ENCODE measurements at regions not wholly inside any gene's neighbourhood (a gene's known extent, or its start where the extent isn't known, plus 50 kb on each side); places are given as distances from the start of the nearest gene placed in this dataset.
A peak's percentile ranks its signal among the peaks of the same experiment; 100 is the strongest.

DNA sequence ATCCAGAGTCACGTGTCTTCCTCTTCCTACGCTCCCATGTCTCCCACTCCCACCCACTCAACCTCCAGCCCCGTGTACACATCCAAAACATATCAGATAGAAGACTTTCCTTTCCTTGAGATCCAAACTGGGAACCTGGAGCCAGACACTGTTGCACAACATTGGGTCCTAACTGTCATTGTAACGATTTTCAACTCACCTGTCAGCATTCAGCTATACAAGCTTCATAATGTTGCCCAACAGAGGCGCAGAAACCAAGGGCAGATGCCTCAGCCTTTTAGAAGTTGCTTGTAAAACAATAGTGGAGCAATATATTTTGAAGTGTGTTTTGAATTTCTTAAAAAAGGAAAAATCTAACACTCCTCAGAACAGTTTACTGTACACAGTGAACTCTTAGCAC lies 84.9 kb upstream of the GLIS3 start:
- DNase-seq (ENCODE audit: low spot score): no peak

- peak; percentile 5 for DNase-seq (ENCODE audit: low spot score)
Measured at GRCh38 chr9:4382722-4383317, 83.0 kb upstream of the GLIS3 start.

DNA sequence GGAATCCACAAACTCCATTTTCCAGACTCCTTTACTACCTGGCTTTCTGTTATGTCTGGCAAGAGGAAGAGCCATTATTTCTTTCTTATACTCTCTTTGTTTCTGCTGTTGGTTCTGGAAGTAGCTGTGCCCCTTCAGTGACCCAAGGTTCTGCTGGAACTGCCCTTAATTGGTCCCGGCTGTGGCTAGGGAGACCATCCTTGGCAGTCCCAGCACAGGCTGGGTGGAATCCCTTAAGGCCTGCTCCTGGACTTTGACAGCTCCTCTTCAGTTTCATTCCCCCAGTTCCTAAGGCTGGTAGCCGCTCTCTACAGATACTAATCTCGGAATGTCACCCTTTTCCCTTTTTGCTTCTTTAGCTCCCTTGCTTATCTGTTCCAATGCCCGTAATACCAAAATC lies 81.9 kb upstream of the GLIS3 start:
- no peak for DNase-seq (ENCODE audit: low spot score)

- DNase-seq (ENCODE audit: low spot score): no peak
Measured at GRCh38 chr9:4380406-4380805, 80.5 kb upstream of the GLIS3 start.

DNA sequence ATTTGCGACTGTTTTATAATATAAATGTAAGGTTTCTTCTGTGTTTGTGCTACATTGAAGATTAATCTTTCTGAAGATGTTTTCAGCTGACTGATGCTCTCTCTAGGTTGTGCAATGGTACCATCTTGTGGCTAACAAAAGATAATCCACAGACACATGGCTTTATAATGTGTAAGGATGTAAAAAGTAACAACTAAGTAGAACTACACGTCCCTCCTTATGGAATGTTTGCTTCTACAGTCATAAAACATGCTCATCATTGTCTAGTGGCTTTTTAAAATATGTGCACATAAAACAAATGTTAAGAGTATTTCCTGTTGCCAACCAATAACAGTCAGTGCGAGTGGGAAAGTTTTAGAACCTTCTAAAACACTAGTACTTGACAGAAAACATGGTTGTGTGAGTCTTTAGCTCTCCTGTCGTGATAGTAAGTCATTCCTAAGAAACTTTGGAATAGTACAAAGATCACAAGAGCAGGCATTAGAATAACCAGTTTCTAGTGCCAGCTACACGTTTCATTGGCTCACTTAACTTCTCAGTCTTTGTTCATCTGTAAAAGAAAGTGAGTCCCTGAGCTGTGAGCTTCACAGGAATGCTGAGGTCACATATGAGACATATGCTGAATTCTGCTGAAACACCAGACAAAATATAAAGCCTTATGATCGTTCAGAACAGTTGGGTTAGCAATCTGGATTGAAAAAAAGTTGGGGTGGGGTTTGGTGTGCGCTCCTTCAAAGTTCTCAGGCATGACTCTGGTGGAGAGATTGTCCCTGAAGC lies 75.7 kb upstream of the GLIS3 start:
- peak; percentile 17 for DNase-seq (ENCODE audit: low spot score)

GRCh38 chr9:4371108-4371507 lies 71.2 kb upstream of the GLIS3 start:
- peak; percentile 32 for DNase-seq (ENCODE audit: low spot score)

DNA sequence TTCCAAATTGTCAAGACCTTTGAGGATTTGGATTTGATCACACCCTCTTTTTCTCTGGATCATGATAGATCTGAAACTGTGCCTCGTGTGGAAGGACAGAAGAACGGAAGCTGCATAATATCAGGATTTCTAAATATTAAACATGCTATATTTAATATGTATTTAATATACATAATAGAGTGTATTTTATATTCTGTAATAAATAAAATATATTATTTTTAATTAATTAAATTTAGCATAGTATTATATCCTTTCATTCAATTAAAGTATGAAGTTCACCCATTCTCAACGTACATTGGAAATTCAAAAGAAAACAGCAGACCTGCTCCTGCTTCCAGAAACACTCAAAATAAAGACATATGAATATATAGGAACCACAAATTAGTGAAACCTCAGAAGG lies 70.6 kb upstream of the GLIS3 start:
- DNase-seq (ENCODE audit: low spot score): no peak

GRCh38 chr9:4366591-4367330 lies 66.9 kb upstream of the GLIS3 start:
- DNase-seq (ENCODE audit: low spot score): peak; percentile 66

DNA sequence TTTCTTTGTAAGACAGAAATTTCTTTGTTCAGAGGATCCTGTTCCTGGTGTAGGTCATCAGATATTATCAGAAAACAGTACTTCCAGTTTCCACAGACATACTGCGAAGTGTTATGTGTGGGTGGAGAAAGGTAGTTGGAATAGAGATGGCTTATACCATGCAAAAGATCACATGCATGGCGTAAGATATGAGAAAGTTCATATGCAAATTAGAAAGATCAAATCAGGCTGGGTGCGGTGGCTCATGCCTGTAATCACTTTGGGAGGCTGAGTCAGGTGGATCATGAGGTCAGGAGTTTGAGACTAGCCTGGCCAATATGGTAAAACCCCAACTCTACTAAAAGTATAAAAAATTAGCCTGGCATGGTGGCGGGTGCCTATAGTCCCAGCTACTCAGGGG lies 65.2 kb upstream of the GLIS3 start:
- no peak for DNase-seq (ENCODE audit: low spot score)

DNA sequence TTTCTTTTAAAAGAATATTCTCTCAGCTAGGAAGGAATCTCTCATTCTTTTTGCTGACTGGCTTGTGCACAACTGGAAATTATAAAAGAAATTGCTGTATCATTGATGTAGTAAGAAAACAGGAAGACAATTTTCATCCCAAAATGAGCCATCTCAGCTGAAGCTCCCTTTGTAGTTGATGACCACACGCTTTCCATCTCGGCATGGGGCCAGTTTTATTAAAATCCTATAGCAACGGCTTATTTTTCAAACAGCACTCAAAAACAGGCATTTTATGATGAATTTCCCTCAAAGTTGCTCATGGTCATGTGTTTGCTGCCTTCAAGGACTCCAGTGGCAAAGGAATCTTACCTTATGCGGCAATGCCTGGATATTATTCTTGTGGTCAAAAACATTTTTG lies 62.4 kb upstream of the GLIS3 start:
- no peak for DNase-seq (ENCODE audit: low spot score)

DNA sequence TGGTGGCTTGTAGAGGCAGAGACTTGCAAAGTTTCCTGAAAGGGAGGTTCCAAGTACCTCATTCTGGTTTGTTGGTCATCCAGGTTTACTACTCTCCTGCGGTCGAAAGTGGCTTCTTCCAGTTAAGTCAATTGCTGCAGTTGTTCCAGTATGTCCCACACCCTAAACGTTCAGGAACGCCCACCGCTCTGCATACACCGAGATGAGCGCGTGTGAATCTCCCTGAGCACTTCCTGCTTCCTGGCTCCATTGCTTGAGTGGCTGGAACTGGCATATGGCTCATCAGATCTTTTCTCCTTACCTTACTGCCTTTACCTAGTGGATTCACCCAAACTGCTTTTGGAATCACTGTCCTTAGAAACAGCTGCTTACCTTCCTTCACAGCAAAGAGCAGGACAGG lies 59.1 kb upstream of the GLIS3 start:
- no peak for DNase-seq (ENCODE audit: low spot score)

DNA sequence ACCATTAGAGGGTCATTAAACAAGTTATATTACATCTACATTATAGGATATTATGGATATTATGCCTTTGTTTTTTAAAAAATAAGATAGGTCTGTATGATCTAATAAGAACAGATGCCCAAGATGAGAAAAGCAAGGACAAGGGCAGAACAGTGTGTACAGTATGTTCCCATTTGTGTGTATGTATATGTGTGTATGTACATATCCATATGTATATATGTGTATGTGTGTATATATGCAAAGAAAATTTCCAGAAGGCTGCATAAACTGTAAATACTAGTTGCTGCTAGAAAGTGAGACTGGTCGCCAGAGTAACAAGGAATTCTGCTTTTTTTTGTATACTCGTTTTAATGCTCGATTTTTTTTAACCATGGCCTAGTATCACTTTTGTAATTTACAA lies 58.1 kb upstream of the GLIS3 start:
- no peak for DNase-seq (ENCODE audit: low spot score)

GRCh38 chr9:4356306-4356705 lies 56.4 kb upstream of the GLIS3 start:
- DNase-seq (ENCODE audit: low spot score): no peak

- DNase-seq (ENCODE audit: low spot score): no peak
Measured at GRCh38 chr9:4353236-4353635, 53.4 kb upstream of the GLIS3 start.

DNA sequence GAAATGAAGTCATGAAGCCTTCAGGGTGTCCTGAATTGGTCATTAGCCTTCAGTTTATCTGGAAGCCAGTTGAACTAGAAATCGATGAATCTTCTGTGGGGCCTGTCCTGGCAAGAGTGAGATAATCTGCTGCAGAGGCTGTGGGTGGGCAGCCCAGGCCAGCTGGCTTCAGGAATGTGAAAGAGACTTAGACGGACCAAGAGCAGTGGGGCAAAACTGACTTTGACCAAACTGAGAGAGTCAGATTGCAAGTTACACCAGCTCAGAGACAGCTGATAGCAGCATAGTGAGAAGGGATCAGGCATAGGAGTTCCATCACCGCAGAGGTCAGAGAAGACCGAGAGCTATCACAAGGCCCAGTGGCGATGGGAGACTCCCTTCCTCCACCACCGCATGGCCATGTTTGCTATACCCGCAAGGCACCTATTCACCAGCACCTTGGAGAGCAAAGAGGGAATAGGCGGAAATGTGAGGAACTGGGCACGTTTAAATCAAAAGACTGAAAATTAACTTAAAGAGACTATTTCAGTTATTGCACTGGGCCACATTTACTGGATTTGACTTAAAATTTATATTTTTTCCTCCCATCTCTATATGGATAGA lies 50.0 kb upstream of the GLIS3 start:
- no peak for DNase-seq (ENCODE audit: low spot score)
